ENCODE measurements at regions not wholly inside any gene's neighbourhood (a gene's known extent, or its start where the extent isn't known, plus 50 kb on each side); places are given as distances from the start of the nearest gene placed in this dataset.

- DNase-seq (ENCODE audit: extremely low read depth in 1 of 2, low read depth in 1 of 2), result no peak
These were observed 285.9 kb downstream of the FBXO15 start for GRCh38 chr18:73861771-73862170.

- DNase-seq (ENCODE audit: extremely low read depth in 1 of 2, low read depth in 1 of 2), result no peak
These were observed 287.7 kb downstream of the FBXO15 start for GRCh38 chr18:73859837-73860397.

- no peak for DNase-seq (ENCODE audit: extremely low read depth in 1 of 2, low read depth in 1 of 2)
These were observed 294.7 kb downstream of the FBXO15 start for GRCh38 chr18:73852789-73853549.

- no peak for DNase-seq (ENCODE audit: extremely low read depth in 1 of 2, low read depth in 1 of 2)
These were observed 296.9 kb downstream of the FBXO15 start for GRCh38 chr18:73850782-73851181.

GRCh38 chr18:73848656-73849055, 299.0 kb downstream of the FBXO15 start:
- no peak for DNase-seq (ENCODE audit: extremely low read depth in 1 of 2, low read depth in 1 of 2)

GRCh38 chr18:73843455-73843854, 304.2 kb downstream of the FBXO15 start:
- no peak for DNase-seq (ENCODE audit: extremely low read depth in 1 of 2, low read depth in 1 of 2)

GRCh38 chr18:73842795-73843394, 304.7 kb downstream of the FBXO15 start:
- peak; percentile 6 to 13 for DNase-seq (ENCODE audit: extremely low read depth in 1 of 2, low read depth in 1 of 2)

GRCh38 chr18:73841661-73842060, 306.0 kb downstream of the FBXO15 start:
- DNase-seq (ENCODE audit: extremely low read depth in 1 of 2, low read depth in 1 of 2), result no peak

- no peak for DNase-seq (ENCODE audit: extremely low read depth in 1 of 2, low read depth in 1 of 2)
These were observed 307.2 kb downstream of the FBXO15 start for GRCh38 chr18:73840319-73840945.

GRCh38 chr18:73839441-73839840, 308.2 kb downstream of the FBXO15 start:
- no peak for DNase-seq (ENCODE audit: extremely low read depth in 1 of 2, low read depth in 1 of 2)

GRCh38 chr18:73838107-73838506, 309.5 kb downstream of the FBXO15 start:
- no peak for DNase-seq (ENCODE audit: extremely low read depth in 1 of 2, low read depth in 1 of 2)

GRCh38 chr18:73835656-73836364, 311.8 kb downstream of the FBXO15 start:
- DNase-seq (ENCODE audit: extremely low read depth in 1 of 2, low read depth in 1 of 2), result no peak

- DNase-seq (ENCODE audit: extremely low read depth in 1 of 2, low read depth in 1 of 2), result no peak
These were observed 312.6 kb downstream of the FBXO15 start for GRCh38 chr18:73835039-73835438.

- no peak for DNase-seq (ENCODE audit: extremely low read depth in 1 of 2, low read depth in 1 of 2)
These were observed 315.9 kb downstream of the FBXO15 start for GRCh38 chr18:73831688-73832087.

GRCh38 chr18:73829146-73829545, 318.5 kb downstream of the FBXO15 start:
- no peak for DNase-seq (ENCODE audit: extremely low read depth in 1 of 2, low read depth in 1 of 2)

GRCh38 chr18:73827801-73828200, 319.8 kb downstream of the FBXO15 start:
- DNase-seq (ENCODE audit: extremely low read depth in 1 of 2, low read depth in 1 of 2), result no peak

GRCh38 chr18:73826098-73826497, 321.5 kb downstream of the FBXO15 start:
- no peak for DNase-seq (ENCODE audit: extremely low read depth in 1 of 2, low read depth in 1 of 2)

GRCh38 chr18:73824671-73825070, 323.0 kb downstream of the FBXO15 start:
- DNase-seq (ENCODE audit: extremely low read depth in 1 of 2, low read depth in 1 of 2), result no peak

GRCh38 chr18:73812423-73812822, 335.2 kb downstream of the FBXO15 start:
- DNase-seq (ENCODE audit: extremely low read depth in 1 of 2, low read depth in 1 of 2), result no peak

- no peak for DNase-seq (ENCODE audit: extremely low read depth in 1 of 2, low read depth in 1 of 2)
These were observed 340.0 kb downstream of the FBXO15 start for GRCh38 chr18:73807551-73808192.

- DNase-seq (ENCODE audit: extremely low read depth in 1 of 2, low read depth in 1 of 2), result no peak
These were observed 341.6 kb downstream of the FBXO15 start for GRCh38 chr18:73805991-73806390.

Data from stimulated activated CD8-positive, alpha-beta memory T cell treated with anti-CD3 and anti-CD28 coated beads, Interleukin-7, amount 100 ng/mL, for 48 hours (primary cell).